BJ (cell line): ENCODE measurements at regions not wholly inside any gene's neighbourhood (a gene's known extent, or its start where the extent isn't known, plus 50 kb on each side); places are given as distances from the start of the nearest gene placed in this dataset.

Source experiments
- CTCF ChIA-PET: fragments of 350-600 bp; formaldehyde crosslinking; extraction: SDS; loops from one replicate; lab custom pipeline; 2021; ENCODE audit warnings: antibody characterized with exemption, inconsistent platforms; lab: Yijun Ruan, JAX
- POLR2A ChIA-PET: fragments of 300-600 bp; sonication (Branson Sonifier 250); formaldehyde crosslinking; extraction: SDS; loops from one replicate; lab custom pipeline; 2021; ENCODE audit warnings: antibody characterized with exemption; lab: Charles Lee
- DNase-seq: peaks from one replicate; pipeline ENCODE4 v3.0.0-alpha.2; 2011; ENCODE audit warnings: low read depth
- H3K27me3 ChIP-seq: 2 replicates; pipeline ENCODE4 v1.6.0; 2011; ENCODE audit warnings: low read length; ENCODE audit not compliant: control insufficient read depth, insufficient read depth
- H3K36me3 ChIP-seq: 2 replicates; pipeline ENCODE4 v1.5.1; 2011; ENCODE audit warnings: low read length; ENCODE audit not compliant: control insufficient read depth, insufficient read depth
- H3K4me3 ChIP-seq: 2 replicates; pipeline ENCODE4 v1.5.1; 2011; ENCODE audit warnings: low read depth, mild to moderate bottlenecking, control low read depth, low read length
- TF ChIP-seq, protein P1 (sequence below): IDR thresholded peaks from 2 replicates; pipeline ENCODE4 v1.5.1; 2011; ENCODE audit warnings: low read depth, mild to moderate bottlenecking, control low read depth, inconsistent platforms, low read length, moderate library complexity; ENCODE audit not compliant: insufficient read depth

DNA sequence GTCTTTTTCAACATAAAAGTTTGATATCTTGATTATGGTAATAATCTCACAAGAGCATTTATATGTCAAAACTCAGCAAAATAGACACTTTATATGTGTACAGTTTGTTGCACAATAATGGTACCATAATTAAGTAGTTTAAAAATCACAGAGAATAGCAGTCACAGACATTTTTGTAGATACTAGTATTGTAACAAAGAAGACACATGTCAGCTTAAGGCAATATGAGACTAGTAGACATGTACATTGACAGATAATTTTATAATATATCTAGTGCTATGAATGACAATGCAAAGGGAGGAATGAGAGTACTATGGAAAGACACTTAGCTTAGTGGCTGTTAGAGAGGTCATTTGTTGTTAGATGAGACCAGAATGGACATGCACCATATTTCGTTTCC, 1490.6 kb upstream of the CDH6 start:
- CTCF ChIA-PET: no interaction called here
- Histone ChIP-seq H3K27me3 (no peaks in the 10 kb centered on the region), H3K4me3 (no peak overlapping the region), H3K36me3 (no peaks in the 10 kb centered on the region)
- POLR2A ChIA-PET: no interaction called here
- TF ChIP-seq, protein P1, sequence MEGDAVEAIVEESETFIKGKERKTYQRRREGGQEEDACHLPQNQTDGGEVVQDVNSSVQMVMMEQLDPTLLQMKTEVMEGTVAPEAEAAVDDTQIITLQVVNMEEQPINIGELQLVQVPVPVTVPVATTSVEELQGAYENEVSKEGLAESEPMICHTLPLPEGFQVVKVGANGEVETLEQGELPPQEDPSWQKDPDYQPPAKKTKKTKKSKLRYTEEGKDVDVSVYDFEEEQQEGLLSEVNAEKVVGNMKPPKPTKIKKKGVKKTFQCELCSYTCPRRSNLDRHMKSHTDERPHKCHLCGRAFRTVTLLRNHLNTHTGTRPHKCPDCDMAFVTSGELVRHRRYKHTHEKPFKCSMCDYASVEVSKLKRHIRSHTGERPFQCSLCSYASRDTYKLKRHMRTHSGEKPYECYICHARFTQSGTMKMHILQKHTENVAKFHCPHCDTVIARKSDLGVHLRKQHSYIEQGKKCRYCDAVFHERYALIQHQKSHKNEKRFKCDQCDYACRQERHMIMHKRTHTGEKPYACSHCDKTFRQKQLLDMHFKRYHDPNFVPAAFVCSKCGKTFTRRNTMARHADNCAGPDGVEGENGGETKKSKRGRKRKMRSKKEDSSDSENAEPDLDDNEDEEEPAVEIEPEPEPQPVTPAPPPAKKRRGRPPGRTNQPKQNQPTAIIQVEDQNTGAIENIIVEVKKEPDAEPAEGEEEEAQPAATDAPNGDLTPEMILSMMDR: no peak
- DNase-seq: no peak

DNA sequence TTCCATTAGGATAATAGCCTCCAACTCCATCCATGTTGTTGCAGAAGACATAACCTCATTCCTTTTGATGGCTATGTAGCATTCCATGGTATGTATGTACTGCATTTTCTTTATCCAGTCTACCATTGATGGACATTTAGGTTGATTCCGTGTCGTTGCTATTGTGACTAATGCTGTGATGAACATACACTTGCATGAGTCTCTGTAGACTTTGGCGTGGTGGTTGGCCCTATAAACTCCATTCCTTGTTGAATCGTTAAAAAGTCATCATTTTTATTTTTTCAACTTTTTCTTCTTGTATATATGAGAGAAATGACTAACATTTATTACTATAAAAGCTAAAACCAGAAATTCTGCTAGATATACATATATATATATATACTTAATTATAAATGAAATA, 1491.9 kb upstream of the CDH6 start:
- H3K36me3 ChIP-seq: no peaks in the 10 kb centered on the region
- no peaks in the 10 kb centered on the region for H3K27me3 ChIP-seq
- DNase-seq: no peak
- TF ChIP-seq, protein P1: no peak
- no peak overlapping the region for H3K4me3 ChIP-seq
- CTCF ChIA-PET: no interaction called here
- POLR2A ChIA-PET: no interaction called here

DNA sequence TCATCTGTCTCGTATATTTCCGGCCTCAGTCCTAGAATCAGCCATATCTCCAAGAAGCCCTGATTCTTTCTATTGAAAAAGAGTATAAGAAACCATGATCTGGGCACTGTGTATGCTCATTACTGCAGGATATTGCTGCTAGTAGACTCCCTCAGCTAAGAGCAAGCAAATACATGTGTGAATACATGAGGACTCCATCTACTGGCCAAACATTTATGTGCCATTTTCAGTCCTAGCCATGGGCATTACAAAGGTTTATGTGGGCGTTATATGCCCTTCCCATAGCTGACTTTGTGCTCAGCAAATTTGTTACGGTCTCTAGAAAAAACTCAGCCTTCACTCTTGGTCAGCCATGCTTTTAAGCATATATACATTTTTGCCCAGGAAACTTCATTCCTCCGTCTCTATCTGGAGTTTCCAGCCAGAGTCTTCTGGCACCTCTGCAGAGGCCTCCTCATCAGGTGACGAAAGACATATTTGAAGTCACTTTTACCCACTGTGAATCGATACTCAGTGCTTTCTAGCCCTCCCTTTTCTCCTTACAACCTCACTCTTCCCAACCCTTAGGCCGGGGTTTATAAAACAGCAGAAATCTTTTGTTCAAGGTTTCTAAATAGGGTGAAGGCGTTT, 1495.6 kb upstream of the CDH6 start:
- POLR2A ChIA-PET: no interaction called here
- Histone ChIP-seq H3K27me3 (no peaks in the 10 kb centered on the region), H3K36me3 (no peaks in the 10 kb centered on the region), H3K4me3 (no peak overlapping the region)
- CTCF ChIA-PET: no interaction called here
- TF ChIP-seq, protein P1: no peak
- DNase-seq: no peak

DNA sequence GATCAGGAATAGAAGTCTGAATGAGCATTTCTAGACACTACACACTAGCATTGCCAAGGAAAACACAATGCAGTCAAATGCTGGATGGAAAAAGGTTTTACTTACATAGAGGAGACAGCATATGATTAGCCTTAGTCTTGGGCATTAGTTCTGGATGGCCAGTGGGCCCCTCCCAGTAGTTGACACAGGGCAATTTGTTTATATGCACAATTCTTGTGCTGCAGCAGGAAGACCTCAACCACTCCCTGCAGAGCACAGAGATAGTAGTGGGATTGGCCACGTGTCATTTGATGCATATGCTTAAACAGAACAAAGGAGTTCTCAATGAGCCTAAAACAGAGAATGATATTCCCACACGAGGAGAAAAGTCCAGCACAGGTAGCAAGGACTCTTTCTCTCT, 1496.2 kb upstream of the CDH6 start:
- DNase-seq: no peak
- no peak overlapping the region for H3K4me3 ChIP-seq
- POLR2A ChIA-PET: no interaction called here
- CTCF ChIA-PET: no interaction called here
- H3K36me3 ChIP-seq: no peaks in the 10 kb centered on the region
- H3K27me3 ChIP-seq: no peaks in the 10 kb centered on the region
- TF ChIP-seq, protein P1: no peak

DNA sequence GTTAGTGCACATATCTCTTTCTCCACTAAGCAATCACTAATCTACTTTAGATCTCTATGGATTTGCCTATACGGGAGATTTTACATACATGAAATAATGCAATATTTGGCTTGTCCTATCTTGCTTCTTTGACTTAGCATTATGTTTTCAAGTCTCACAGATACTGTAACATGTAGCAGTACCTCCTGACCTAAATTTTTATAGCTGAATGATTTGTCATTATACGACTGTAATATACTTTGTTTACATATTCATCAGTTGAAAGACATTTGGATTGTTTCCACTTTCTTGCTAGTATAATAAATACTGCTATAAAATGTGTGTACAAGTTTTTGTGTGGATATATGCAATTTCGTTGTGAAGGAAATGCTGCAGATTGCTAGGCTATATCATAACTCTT, 1520.8 kb upstream of the CDH6 start:
- POLR2A ChIA-PET: no interaction called here
- H3K27me3 ChIP-seq: no peaks in the 10 kb centered on the region

More for the DNA sequence above, 1520.8 kb upstream of the CDH6 start:
- TF ChIP-seq, protein P1: no peak
- DNase-seq: no peak
- H3K4me3 ChIP-seq: no peak overlapping the region
- CTCF ChIA-PET: no interaction called here
- H3K36me3 ChIP-seq: no peaks in the 10 kb centered on the region
